MM.1S (cell line): ENCODE measurements at regions not wholly inside any gene's neighbourhood (a gene's known extent, or its start where the extent isn't known, plus 50 kb on each side); places are given as distances from the start of the nearest gene placed in this dataset.

Source experiments
- DNase-seq: peaks from one replicate; pipeline ENCODE4 v3.0.0-alpha.2; 2015
- H2AFZ ChIP-seq: fragments of 300-600 bp; sonication (generic); 2 replicates; pipeline ENCODE4 v1.6.0; 2016; ENCODE audit warnings: antibody characterized with exemption, low read length
- H3F3A ChIP-seq: fragments of 300-600 bp; sonication (generic); 2 replicates; pipeline ENCODE4 v1.6.1; 2016; ENCODE audit warnings: mild to moderate bottlenecking, antibody characterized with exemption, low read length, moderate library complexity, mixed read lengths; ENCODE audit not compliant: insufficient read depth
- H3K27ac ChIP-seq: fragments of 300-600 bp; sonication (generic); 2 replicates; pipeline ENCODE4 v1.5.1; 2016; ENCODE audit warnings: mild to moderate bottlenecking, low read length
- H3K27me3 ChIP-seq: fragments of 300-600 bp; sonication (generic); replicated peaks from 2 replicates; pipeline ENCODE4 v1.6.0; 2016; ENCODE audit warnings: low read length; ENCODE audit not compliant: insufficient read depth
- H3K36me3 ChIP-seq: fragments of 300-600 bp; sonication (generic); replicated peaks from 2 replicates; pipeline ENCODE4 v1.6.1; 2016; ENCODE audit warnings: mild to moderate bottlenecking, low read length, mixed read lengths; ENCODE audit not compliant: insufficient read depth
- H3K4me1 ChIP-seq: fragments of 300-600 bp; sonication (generic); 2 replicates; pipeline ENCODE4 v1.6.1; 2016; ENCODE audit warnings: low read length, mixed read lengths
- H3K4me2 ChIP-seq: fragments of 300-600 bp; sonication (generic); 2 replicates; pipeline ENCODE4 v1.6.0; 2016; ENCODE audit warnings: low read depth, low read length
- H3K4me3 ChIP-seq: fragments of 300-600 bp; sonication (generic); 2 replicates; pipeline ENCODE4 v1.5.1; 2016; ENCODE audit warnings: low read length, mixed read lengths
- H3K79me2 ChIP-seq: fragments of 300-600 bp; sonication (generic); 2 replicates; pipeline ENCODE4 v1.6.1; 2016; ENCODE audit warnings: mixed run types, low read length, mixed read lengths
- H3K9ac ChIP-seq: fragments of 300-600 bp; sonication (generic); 2 replicates; pipeline ENCODE4 v1.6.1; 2016; ENCODE audit warnings: low read length, mixed read lengths
- H3K9me2 ChIP-seq: fragments of 300-600 bp; sonication (generic); replicated peaks from 2 replicates; pipeline ENCODE4 v1.6.1; 2016; ENCODE audit warnings: mild to moderate bottlenecking, low read length, mixed read lengths; ENCODE audit not compliant: insufficient read depth
- H3K9me3 ChIP-seq: fragments of 300-600 bp; sonication (generic); replicated peaks from 2 replicates; pipeline ENCODE4 v1.6.1; 2016; ENCODE audit warnings: mild to moderate bottlenecking, low read length, mixed read lengths; ENCODE audit not compliant: insufficient read depth
- H4K20me1 ChIP-seq: fragments of 300-600 bp; sonication (generic); 2 replicates; pipeline ENCODE4 v1.6.1; 2016; ENCODE audit warnings: mild to moderate bottlenecking, low read length, moderate library complexity, mixed read lengths; ENCODE audit not compliant: insufficient read depth
- EZH2 ChIP-seq: fragments of 300-600 bp; sonication (generic); optimal IDR thresholded peaks from 2 replicates; pipeline ENCODE3; 2017; ENCODE audit warnings: low read depth, mild to moderate bottlenecking, antibody characterized with exemption, low read length, mixed read lengths
- EZH2phosphoT487 ChIP-seq: fragments of 300-600 bp; sonication (generic); IDR thresholded peaks from 2 replicates; pipeline ENCODE4 v1.6.1; 2018; ENCODE audit warnings: antibody characterized with exemption, low read length
- TF ChIP-seq, protein P1 (sequence below): fragments of 300-600 bp; sonication (generic); IDR thresholded peaks from 2 replicates; pipeline ENCODE4 v1.5.1; 2016; ENCODE audit warnings: antibody characterized with exemption, low read length, mixed read lengths

DNA sequence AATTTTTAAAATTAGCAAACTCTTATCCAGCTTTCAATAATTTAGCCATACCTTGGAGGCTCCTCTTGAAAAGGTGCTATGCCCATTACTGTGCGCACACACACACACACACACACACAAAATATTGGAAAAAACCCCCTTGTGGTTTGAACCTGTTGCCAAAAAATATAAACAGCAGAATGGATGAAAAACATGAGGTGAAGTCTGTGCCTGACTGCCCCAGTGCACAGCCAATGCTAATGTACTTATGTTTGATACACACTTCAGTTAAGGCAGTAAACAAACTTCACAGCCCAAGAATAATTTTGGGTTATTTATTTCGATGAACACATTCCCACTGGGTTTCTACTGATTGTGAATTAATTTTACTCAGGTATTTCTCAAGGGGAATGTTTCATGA, 113.2 kb upstream of the SEM1 start:
- Histone ChIP-seq H3K4me1 (no peaks in the 10 kb centered on the region), H3K9me2 (no peaks in the 10 kb centered on the region), H3K79me2 (no peaks in the 10 kb centered on the region), H2AFZ (no peak overlapping the region), H3K4me3 (no peak overlapping the region), H3K4me2 (no peak overlapping the region), H3K9ac (no peak overlapping the region), H4K20me1 (no peaks in the 10 kb centered on the region), H3K27me3 (no peaks in the 10 kb centered on the region), H3F3A (no peaks in the 10 kb centered on the region), H3K9me3 (no peaks in the 10 kb centered on the region), H3K27ac (no peak overlapping the region), H3K36me3 (no peaks in the 10 kb centered on the region)
- TF ChIP-seq EZH2phosphoT487 (no peak), EZH2 (no peak)
- TF ChIP-seq, protein P1, sequence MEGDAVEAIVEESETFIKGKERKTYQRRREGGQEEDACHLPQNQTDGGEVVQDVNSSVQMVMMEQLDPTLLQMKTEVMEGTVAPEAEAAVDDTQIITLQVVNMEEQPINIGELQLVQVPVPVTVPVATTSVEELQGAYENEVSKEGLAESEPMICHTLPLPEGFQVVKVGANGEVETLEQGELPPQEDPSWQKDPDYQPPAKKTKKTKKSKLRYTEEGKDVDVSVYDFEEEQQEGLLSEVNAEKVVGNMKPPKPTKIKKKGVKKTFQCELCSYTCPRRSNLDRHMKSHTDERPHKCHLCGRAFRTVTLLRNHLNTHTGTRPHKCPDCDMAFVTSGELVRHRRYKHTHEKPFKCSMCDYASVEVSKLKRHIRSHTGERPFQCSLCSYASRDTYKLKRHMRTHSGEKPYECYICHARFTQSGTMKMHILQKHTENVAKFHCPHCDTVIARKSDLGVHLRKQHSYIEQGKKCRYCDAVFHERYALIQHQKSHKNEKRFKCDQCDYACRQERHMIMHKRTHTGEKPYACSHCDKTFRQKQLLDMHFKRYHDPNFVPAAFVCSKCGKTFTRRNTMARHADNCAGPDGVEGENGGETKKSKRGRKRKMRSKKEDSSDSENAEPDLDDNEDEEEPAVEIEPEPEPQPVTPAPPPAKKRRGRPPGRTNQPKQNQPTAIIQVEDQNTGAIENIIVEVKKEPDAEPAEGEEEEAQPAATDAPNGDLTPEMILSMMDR = no peak
- DNase-seq = no peak

DNA sequence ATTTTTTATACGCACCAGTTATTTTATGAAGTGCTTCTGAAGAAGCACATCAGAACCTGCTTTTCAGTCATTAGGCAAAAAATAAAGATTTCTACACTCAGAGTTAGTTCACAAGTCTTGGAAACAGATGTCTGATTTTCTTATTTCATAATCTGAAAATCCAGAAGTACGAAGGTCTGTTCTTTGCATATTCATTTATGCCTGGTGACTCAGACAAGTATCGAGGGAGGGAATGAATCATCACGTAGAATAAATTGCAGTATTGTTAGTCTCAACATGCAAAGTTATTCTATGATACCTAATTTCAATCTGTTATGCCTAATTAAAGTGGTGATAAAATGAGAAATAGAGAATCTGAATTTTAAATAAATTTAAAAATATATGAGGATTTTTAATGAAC, 113.6 kb upstream of the SEM1 start:
- no peaks in the 10 kb centered on the region for H3K27me3 ChIP-seq
- H3F3A ChIP-seq = no peaks in the 10 kb centered on the region
- H3K36me3 ChIP-seq = no peaks in the 10 kb centered on the region
- H3K9me2 ChIP-seq = no peaks in the 10 kb centered on the region
- H3K4me1 ChIP-seq = no peaks in the 10 kb centered on the region
- no peak overlapping the region for H2AFZ ChIP-seq
- H4K20me1 ChIP-seq = no peaks in the 10 kb centered on the region
- TF ChIP-seq EZH2 (no peak), EZH2phosphoT487 (no peak)
- TF ChIP-seq, protein P1 = no peak
- H3K27ac ChIP-seq = no peak overlapping the region
- H3K4me2 ChIP-seq = no peak overlapping the region
- DNase-seq = no peak
- no peak overlapping the region for H3K4me3 ChIP-seq
- no peaks in the 10 kb centered on the region for H3K79me2 ChIP-seq
- no peak overlapping the region for H3K9ac ChIP-seq
- H3K9me3 ChIP-seq = no peaks in the 10 kb centered on the region

DNA sequence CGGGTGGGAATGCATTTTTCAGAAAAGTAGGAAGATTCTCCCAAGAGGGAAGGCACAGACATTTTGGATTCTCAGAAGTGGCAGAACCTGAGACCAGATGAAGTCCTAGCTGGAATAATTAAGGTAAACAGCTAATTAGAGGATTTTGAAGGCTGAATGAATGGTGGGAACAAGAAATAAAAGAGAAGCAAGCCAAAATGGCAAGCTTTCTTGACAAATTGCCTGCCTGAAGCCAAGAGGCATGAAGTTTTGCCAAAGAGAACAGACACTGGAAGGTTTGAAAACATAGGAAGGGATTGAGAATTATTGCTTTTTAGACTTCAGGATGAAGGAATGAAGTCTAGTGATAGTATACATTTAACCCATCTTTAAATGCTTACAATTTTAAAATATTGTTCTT, 115.0 kb upstream of the SEM1 start:
- Histone ChIP-seq H3K79me2 (no peaks in the 10 kb centered on the region), H3K4me1 (no peaks in the 10 kb centered on the region), H3K9me2 (no peaks in the 10 kb centered on the region), H3K27me3 (no peaks in the 10 kb centered on the region), H2AFZ (no peak overlapping the region), H3K9me3 (no peaks in the 10 kb centered on the region), H3K9ac (no peak overlapping the region), H3K4me2 (no peak overlapping the region), H3K27ac (no peak overlapping the region), H3K4me3 (no peak overlapping the region), H4K20me1 (no peaks in the 10 kb centered on the region), H3K36me3 (no peaks in the 10 kb centered on the region), H3F3A (no peaks in the 10 kb centered on the region)
- DNase-seq = no peak
- TF ChIP-seq, protein P1 = no peak

DNA sequence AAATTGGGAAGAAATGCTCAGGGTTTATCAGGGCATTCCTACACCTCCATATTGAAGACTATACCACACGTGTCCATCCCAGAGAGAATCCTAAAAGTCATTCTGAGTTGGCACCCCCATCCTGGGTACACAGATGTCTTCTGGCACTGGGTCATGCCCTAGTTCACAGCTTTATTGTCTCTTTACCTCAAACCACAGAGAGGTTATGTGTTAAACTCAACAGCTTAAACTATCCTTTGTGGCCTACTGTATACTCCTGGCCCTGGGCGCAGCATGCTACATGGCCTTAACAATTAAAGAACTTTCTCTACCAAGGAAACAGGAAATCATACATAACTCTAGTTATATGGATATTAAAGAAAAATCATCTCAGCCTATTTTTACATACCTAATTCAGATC, 115.6 kb upstream of the SEM1 start:
- H2AFZ ChIP-seq = no peak overlapping the region
- H3K27ac ChIP-seq = no peak overlapping the region
- no peaks in the 10 kb centered on the region for H3K9me2 ChIP-seq
- H3K9ac ChIP-seq = no peak overlapping the region
- H3K4me3 ChIP-seq = no peak overlapping the region
- H3F3A ChIP-seq = no peaks in the 10 kb centered on the region
- DNase-seq = no peak
- no peaks in the 10 kb centered on the region for H4K20me1 ChIP-seq
- H3K4me2 ChIP-seq = no peak overlapping the region
- no peaks in the 10 kb centered on the region for H3K27me3 ChIP-seq
- no peaks in the 10 kb centered on the region for H3K36me3 ChIP-seq
- H3K79me2 ChIP-seq = no peaks in the 10 kb centered on the region
- no peaks in the 10 kb centered on the region for H3K4me1 ChIP-seq
- H3K9me3 ChIP-seq = no peaks in the 10 kb centered on the region
- no peak for TF ChIP-seq EZH2phosphoT487
- TF ChIP-seq, protein P1 = no peak
- TF ChIP-seq EZH2 = no peak
